ENCODE measurements at regions not wholly inside any gene's neighbourhood (a gene's known extent, or its start where the extent isn't known, plus 50 kb on each side); places are given as distances from the start of the nearest gene placed in this dataset.
A peak's percentile ranks its signal among the peaks of the same experiment; 100 is the strongest.

GRCh38 chr5:174410716-174411478, 313.5 kb upstream of the MSX2 start:
- H3K36me3 ChIP-seq (replicated peaks) = no peaks in the 10 kb centered on the region
- no peaks in the 10 kb centered on the region for H3K9me3 ChIP-seq
- no peak overlapping the region for H3K4me3 ChIP-seq
- in situ Hi-C loops (cut with MboI; ENCODE audit: low sequenced_read_pairs) = loop anchor here (25.0 kb wide), 1 partner anchor 526 kb away; no protein-coding TSS in a partner anchor
- DNase-seq (ENCODE audit: low spot score in 2 of 2) = no peak
- no peaks in the 10 kb centered on the region for H3K4me1 ChIP-seq
- H3K27me3 ChIP-seq (ENCODE audit: low read depth) = 0 out of 2 replicates have a peak, but pooled peaks cover 2% of the 10 kb centered on the region

- Histone ChIP-seq H3K4me3 (no peak overlapping the region), H3K4me1 (no peaks in the 10 kb centered on the region), H3K9me3 (no peaks in the 10 kb centered on the region), H3K36me3 (replicated peaks) (no peaks in the 10 kb centered on the region), H3K27me3 (ENCODE audit: low read depth) (0 out of 2 replicates have a peak, but pooled peaks cover 3% of the 10 kb centered on the region)
- no peak for DNase-seq (ENCODE audit: low spot score in 2 of 2)
- in situ Hi-C loops (cut with MboI; ENCODE audit: low sequenced_read_pairs) = loop anchor here (25.0 kb wide), 1 partner anchor 526 kb away; no protein-coding TSS in a partner anchor
These were observed 312.9 kb upstream of the MSX2 start for GRCh38 chr5:174411479-174411819.

GRCh38 chr5:174412374-174412773, 312.0 kb upstream of the MSX2 start:
- no peak for DNase-seq (ENCODE audit: low spot score in 2 of 2)
- no peaks in the 10 kb centered on the region for H3K9me3 ChIP-seq
- H3K36me3 ChIP-seq (replicated peaks) = no peaks in the 10 kb centered on the region
- H3K27me3 ChIP-seq (ENCODE audit: low read depth) = peaks cover 9% of the 10 kb centered on the region; the same call in 1 of the 2 replicates
- H3K4me1 ChIP-seq = no peaks in the 10 kb centered on the region
- in situ Hi-C loops (cut with MboI; ENCODE audit: low sequenced_read_pairs) = loop anchor here (25.0 kb wide), 1 partner anchor 525 kb away; no protein-coding TSS in a partner anchor
- H3K4me3 ChIP-seq = no peak overlapping the region

GRCh38 chr5:174412941-174413340, 311.4 kb upstream of the MSX2 start:
- Histone ChIP-seq H3K4me3 (no peak overlapping the region), H3K36me3 (replicated peaks) (no peaks in the 10 kb centered on the region), H3K27me3 (ENCODE audit: low read depth) (peaks cover 9% of the 10 kb centered on the region; the same call in 1 of the 2 replicates), H3K9me3 (no peaks in the 10 kb centered on the region), H3K4me1 (no peaks in the 10 kb centered on the region)
- no peak for DNase-seq (ENCODE audit: low spot score in 2 of 2)
- in situ Hi-C loops (cut with MboI; ENCODE audit: low sequenced_read_pairs) = loop anchor here (25.0 kb wide), 1 partner anchor 524 kb away; no protein-coding TSS in a partner anchor

GRCh38 chr5:174413567-174414314, 310.6 kb upstream of the MSX2 start:
- DNase-seq (ENCODE audit: low spot score in 2 of 2) = no peak
- Histone ChIP-seq H3K4me1 (no peaks in the 10 kb centered on the region), H3K9me3 (no peaks in the 10 kb centered on the region), H3K4me3 (no peak overlapping the region), H3K27me3 (ENCODE audit: low read depth) (peaks cover 9% of the 10 kb centered on the region; the same call in 1 of the 2 replicates), H3K36me3 (replicated peaks) (no peaks in the 10 kb centered on the region)
- in situ Hi-C loops (cut with MboI; ENCODE audit: low sequenced_read_pairs) = loop anchor here (25.0 kb wide), 1 partner anchor 524 kb away; no protein-coding TSS in a partner anchor

- in situ Hi-C loops (cut with MboI; ENCODE audit: low sequenced_read_pairs) = loop anchor here (25.0 kb wide), 1 partner anchor 523 kb away; no protein-coding TSS in a partner anchor
- no peaks in the 10 kb centered on the region for H3K36me3 ChIP-seq (replicated peaks)
- H3K9me3 ChIP-seq = no peaks in the 10 kb centered on the region
- H3K4me3 ChIP-seq = no peak overlapping the region
- peaks cover 10% of the 10 kb centered on the region; the same call in 1 of the 2 replicates for H3K27me3 ChIP-seq (ENCODE audit: low read depth)
- DNase-seq (ENCODE audit: low spot score in 2 of 2) = no peak
- no peaks in the 10 kb centered on the region for H3K4me1 ChIP-seq
These were observed 310.1 kb upstream of the MSX2 start for GRCh38 chr5:174414315-174414710.

- Histone ChIP-seq H3K36me3 (replicated peaks) (no peaks in the 10 kb centered on the region), H3K4me1 (no peaks in the 10 kb centered on the region), H3K9me3 (no peaks in the 10 kb centered on the region), H3K27me3 (ENCODE audit: low read depth) (peaks cover 11% of the 10 kb centered on the region; the same call in 1 of the 2 replicates), H3K4me3 (no peak overlapping the region)
- peak in 1 of 2 experiments; percentile 26 for DNase-seq (ENCODE audit: low spot score in 2 of 2)
- in situ Hi-C loops (cut with MboI; ENCODE audit: low sequenced_read_pairs) = loop anchor here (5.0 to 25.0 kb wide), 3 partner anchors 318 to 518 kb away; no protein-coding TSS in a partner anchor
These were observed 305.4 kb upstream of the MSX2 start for GRCh38 chr5:174418809-174419539.

GRCh38 chr5:174419540-174420132, 304.7 kb upstream of the MSX2 start:
- Histone ChIP-seq H3K36me3 (replicated peaks) (no peaks in the 10 kb centered on the region), H3K27me3 (ENCODE audit: low read depth) (peaks cover 11% of the 10 kb centered on the region; the same call in 1 of the 2 replicates), H3K4me3 (no peak overlapping the region), H3K4me1 (no peaks in the 10 kb centered on the region), H3K9me3 (no peaks in the 10 kb centered on the region)
- peak; percentile 71 to 93 for DNase-seq (ENCODE audit: low spot score in 2 of 2)
- in situ Hi-C loops (cut with MboI; ENCODE audit: low sequenced_read_pairs) = loop anchor here (5.0 to 25.0 kb wide), 3 partner anchors 318 to 518 kb away; no protein-coding TSS in a partner anchor

GRCh38 chr5:174420651-174421407, 303.6 kb upstream of the MSX2 start:
- Histone ChIP-seq H3K9me3 (no peaks in the 10 kb centered on the region), H3K4me3 (no peak overlapping the region), H3K27me3 (ENCODE audit: low read depth) (peaks cover 16% of the 10 kb centered on the region; the same call in 1 of the 2 replicates), H3K36me3 (replicated peaks) (no peaks in the 10 kb centered on the region), H3K4me1 (no peaks in the 10 kb centered on the region)
- in situ Hi-C loops (cut with MboI; ENCODE audit: low sequenced_read_pairs) = loop anchor here (25.0 kb wide), 1 partner anchor 516 kb away; no protein-coding TSS in a partner anchor
- no peak for DNase-seq (ENCODE audit: low spot score in 2 of 2)

- in situ Hi-C loops (cut with MboI; ENCODE audit: low sequenced_read_pairs) = loop anchor here (25.0 kb wide), 1 partner anchor 516 kb away; no protein-coding TSS in a partner anchor
- Histone ChIP-seq H3K4me3 (no peak overlapping the region), H3K27me3 (ENCODE audit: low read depth) (peaks cover 16% of the 10 kb centered on the region; the same call in 1 of the 2 replicates), H3K36me3 (replicated peaks) (no peaks in the 10 kb centered on the region), H3K4me1 (no peaks in the 10 kb centered on the region), H3K9me3 (no peaks in the 10 kb centered on the region)
- no peak for DNase-seq (ENCODE audit: low spot score in 2 of 2)
These were observed 303.0 kb upstream of the MSX2 start for GRCh38 chr5:174421408-174421805.

- no peak for DNase-seq (ENCODE audit: low spot score in 2 of 2)
- Histone ChIP-seq H3K4me1 (no peaks in the 10 kb centered on the region), H3K4me3 (no peak overlapping the region), H3K9me3 (no peaks in the 10 kb centered on the region), H3K36me3 (replicated peaks) (no peaks in the 10 kb centered on the region), H3K27me3 (ENCODE audit: low read depth) (peaks cover 9% of the 10 kb centered on the region; the same call in 1 of the 2 replicates)
- in situ Hi-C loops (cut with MboI; ENCODE audit: low sequenced_read_pairs) = loop anchor here (25.0 kb wide), 1 partner anchor 514 kb away; no protein-coding TSS in a partner anchor
These were observed 300.8 kb upstream of the MSX2 start for GRCh38 chr5:174423558-174423957.

Data from HAP-1 (cell line).